Liver (tissue), 3 donors: ENCODE measurements at regions not wholly inside any gene's neighbourhood (a gene's known extent, or its start where the extent isn't known, plus 50 kb on each side); places are given as distances from the start of the nearest gene placed in this dataset.
"Not testable (repeated sequence)": the region's sequence is repeated elsewhere in the genome, so short reads cannot be mapped to it uniquely, and the experiment has no call there.

Experiments
- REST ChIP-seq: IDR thresholded peaks from 2 replicates; pipeline ENCODE4 v1.6.1; 2016; ENCODE audit warnings: antibody characterized with exemption, mild to moderate bottlenecking
- TAF1 ChIP-seq: conservative IDR thresholded peaks from 2 replicates; pipeline ENCODE4 v1.6.1; 2016; ENCODE audit warnings: antibody characterized with exemption, mild to moderate bottlenecking
- TF ChIP-seq, protein P1 (sequence below): fragments of 150-350 bp; IDR thresholded peaks from 2 replicates; pipeline ENCODE4 v1.5.1; 2017; ENCODE audit warnings: improper control_type of control experiment, low read depth, low read length; ENCODE audit not compliant: missing input control
- donor health status: healthy.
- donor health status: healthy.

DNA sequence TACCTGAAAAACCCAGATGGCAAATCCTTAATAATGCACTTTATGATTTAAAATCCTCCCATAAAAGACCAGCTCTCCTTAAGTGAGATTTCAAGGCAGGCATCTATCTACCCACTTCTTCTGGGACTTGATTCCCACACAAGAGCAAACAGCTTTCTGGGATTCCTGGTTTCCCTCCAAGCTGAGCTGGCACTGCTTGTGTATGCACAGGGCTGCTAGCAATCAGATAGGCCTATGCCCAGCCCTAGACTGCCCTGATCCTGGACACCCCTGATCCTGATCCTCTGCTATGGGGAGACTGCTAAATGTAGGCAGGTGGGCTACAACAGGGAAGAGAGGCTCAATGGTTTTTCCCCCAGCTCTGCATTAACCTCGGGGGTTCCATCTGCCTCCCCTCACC is 880.7 kb downstream of the TUBA3C start:
- not testable (repeated sequence) for TF ChIP-seq REST, TAF1
- TF ChIP-seq, protein P1, sequence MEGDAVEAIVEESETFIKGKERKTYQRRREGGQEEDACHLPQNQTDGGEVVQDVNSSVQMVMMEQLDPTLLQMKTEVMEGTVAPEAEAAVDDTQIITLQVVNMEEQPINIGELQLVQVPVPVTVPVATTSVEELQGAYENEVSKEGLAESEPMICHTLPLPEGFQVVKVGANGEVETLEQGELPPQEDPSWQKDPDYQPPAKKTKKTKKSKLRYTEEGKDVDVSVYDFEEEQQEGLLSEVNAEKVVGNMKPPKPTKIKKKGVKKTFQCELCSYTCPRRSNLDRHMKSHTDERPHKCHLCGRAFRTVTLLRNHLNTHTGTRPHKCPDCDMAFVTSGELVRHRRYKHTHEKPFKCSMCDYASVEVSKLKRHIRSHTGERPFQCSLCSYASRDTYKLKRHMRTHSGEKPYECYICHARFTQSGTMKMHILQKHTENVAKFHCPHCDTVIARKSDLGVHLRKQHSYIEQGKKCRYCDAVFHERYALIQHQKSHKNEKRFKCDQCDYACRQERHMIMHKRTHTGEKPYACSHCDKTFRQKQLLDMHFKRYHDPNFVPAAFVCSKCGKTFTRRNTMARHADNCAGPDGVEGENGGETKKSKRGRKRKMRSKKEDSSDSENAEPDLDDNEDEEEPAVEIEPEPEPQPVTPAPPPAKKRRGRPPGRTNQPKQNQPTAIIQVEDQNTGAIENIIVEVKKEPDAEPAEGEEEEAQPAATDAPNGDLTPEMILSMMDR: not testable (repeated sequence)
